ENCODE measurements at regions not wholly inside any gene's neighbourhood (a gene's known extent, or its start where the extent isn't known, plus 50 kb on each side); places are given as distances from the start of the nearest gene placed in this dataset.
"Not testable (repeated sequence)": the region's sequence is repeated elsewhere in the genome, so short reads cannot be mapped to it uniquely, and the experiment has no call there.

GRCh38 chr21:9679029-9679428 is 842.4 kb upstream of the TPTE start:
- DNase-seq (ENCODE audit: extremely low spot score); POLR2A ChIA-PET; CTCF ChIA-PET: not testable (repeated sequence)

- DNase-seq (ENCODE audit: extremely low spot score); POLR2A ChIA-PET; CTCF ChIA-PET: not testable (repeated sequence)
Measured at GRCh38 chr21:9688945-9689344, 832.4 kb upstream of the TPTE start.

GRCh38 chr21:9690981-9691380 is 830.4 kb upstream of the TPTE start:
- POLR2A ChIA-PET; DNase-seq (ENCODE audit: extremely low spot score); CTCF ChIA-PET: not testable (repeated sequence)

DNA sequence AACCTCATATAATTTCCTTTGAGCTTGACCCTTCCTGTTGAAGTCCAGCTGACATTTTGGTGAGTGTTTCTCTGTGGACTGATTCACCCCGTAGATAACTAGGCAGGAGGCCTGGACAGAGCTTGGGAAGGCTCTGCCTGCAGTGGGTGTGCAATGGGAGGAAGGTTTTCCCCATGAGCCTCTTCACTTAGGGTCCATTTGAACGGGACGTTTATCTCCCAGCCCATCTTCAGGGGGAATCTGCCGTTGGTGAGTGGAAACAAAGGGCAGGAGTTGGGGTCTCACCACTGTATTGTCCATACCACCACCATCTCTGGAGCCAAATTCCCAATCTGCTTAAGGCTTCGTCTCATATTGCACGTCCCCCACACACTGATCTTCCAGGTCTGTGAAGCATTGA is 825.6 kb upstream of the TPTE start:
- POLR2A ChIA-PET; CTCF ChIA-PET; DNase-seq (ENCODE audit: extremely low spot score): not testable (repeated sequence)

DNA sequence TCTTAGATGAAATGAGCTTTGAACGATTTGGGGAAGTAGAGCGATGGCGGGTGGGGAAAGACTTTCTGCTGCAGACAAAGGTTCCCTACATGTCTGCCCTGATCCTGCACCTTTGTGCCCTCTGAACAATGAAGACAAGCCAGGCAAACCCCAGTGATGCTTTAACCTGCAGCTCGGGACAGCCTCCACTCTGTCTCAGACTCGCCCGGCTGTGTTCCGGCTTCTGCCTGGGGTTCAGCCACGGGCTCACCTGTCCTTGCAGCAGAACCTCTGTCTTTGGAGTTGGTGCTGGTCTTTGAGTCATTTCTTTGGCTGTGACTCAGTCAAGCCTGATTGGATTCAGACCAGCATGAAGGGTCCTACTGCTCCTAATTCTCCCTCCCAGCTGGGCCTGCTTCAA is 823.6 kb upstream of the TPTE start:
- DNase-seq (ENCODE audit: extremely low spot score); POLR2A ChIA-PET; CTCF ChIA-PET: not testable (repeated sequence)

- POLR2A ChIA-PET: not testable (repeated sequence)
Measured at GRCh38 chr21:9705016-9705415, 816.4 kb upstream of the TPTE start.

DNA sequence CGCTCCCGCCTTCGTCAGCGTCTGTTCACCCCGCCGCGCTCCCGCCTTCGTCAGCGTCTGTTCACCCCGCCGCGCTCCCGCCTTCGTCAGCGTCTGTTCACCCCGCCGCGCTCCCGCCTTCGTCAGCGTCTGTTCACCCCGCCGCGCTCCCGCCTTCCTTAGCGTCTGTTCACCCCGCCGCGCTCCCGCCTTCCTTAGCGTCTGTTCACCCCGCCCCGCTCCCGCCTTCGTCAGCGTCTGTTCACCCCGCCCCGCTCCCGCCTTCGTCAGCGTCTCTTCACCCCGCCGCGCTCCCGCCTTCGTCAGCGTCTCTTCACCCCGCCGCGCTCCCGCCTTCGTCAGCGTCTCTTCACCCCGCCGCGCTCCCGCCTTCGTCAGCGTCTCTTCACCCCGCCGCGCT is 815.9 kb upstream of the TPTE start:
- CTCF ChIA-PET; DNase-seq (ENCODE audit: extremely low spot score); POLR2A ChIA-PET: not testable (repeated sequence)

More at GRCh38 chr21:9705016-9705415, 816.4 kb upstream of the TPTE start:
- DNase-seq (ENCODE audit: extremely low spot score); CTCF ChIA-PET: not testable (repeated sequence)

DNA sequence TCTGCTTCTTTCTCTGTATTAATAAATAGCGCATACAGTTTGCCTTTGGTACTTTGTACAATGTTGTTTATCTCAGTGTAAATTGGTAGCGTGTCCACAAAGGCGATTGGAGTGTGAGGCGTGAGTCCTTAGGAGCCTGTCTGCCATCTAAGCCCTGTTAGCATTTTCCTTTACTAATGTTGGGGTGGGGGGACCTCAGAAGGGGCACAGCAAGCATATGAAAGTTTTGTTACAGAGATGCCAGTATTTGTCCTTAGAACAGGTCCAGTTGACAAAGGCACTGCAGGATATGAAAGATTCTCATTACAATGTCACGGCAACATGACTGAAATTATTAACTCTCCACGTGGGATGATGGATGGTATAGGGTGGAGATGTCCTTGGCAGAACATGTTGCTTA is 796.8 kb upstream of the TPTE start:
- DNase-seq (ENCODE audit: extremely low spot score); CTCF ChIA-PET; POLR2A ChIA-PET: not testable (repeated sequence)

DNA sequence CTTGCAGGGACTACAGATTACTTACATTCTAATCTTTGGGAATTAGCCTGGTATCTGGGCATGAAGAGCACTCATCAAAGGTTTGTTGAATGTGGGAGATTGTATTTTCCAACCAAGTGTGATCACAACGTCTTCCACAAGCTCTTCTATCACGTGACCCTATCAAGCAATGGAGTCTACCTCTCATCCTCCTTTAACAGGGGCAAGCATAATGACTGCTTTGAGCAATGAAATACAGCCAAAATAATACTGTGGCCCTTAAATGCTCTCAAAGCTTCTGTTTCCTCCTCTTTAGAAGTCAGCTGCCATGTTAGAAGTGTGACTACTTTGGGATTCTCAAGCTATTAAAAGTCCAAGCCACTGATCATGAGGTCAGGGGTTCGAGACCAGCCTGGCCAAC is 794.2 kb upstream of the TPTE start:
- CTCF ChIA-PET; POLR2A ChIA-PET; DNase-seq (ENCODE audit: extremely low spot score): not testable (repeated sequence)

- CTCF ChIA-PET; POLR2A ChIA-PET; DNase-seq (ENCODE audit: extremely low spot score): not testable (repeated sequence)
Measured at GRCh38 chr21:9728219-9728992, 793.0 kb upstream of the TPTE start.

- ChIA-PET POLR2A (no interaction called here), CTCF (no interaction called here)
- no peak for DNase-seq (ENCODE audit: extremely low spot score)
- no peak for TF ChIP-seq CTCF (IDR thresholded peaks at IDR 0.05; ENCODE audit: control extremely low read depth, extremely low read depth, low read depth, missing control alignments)
Measured at GRCh38 chr21:9730866-9731265, 790.5 kb upstream of the TPTE start.

DNA sequence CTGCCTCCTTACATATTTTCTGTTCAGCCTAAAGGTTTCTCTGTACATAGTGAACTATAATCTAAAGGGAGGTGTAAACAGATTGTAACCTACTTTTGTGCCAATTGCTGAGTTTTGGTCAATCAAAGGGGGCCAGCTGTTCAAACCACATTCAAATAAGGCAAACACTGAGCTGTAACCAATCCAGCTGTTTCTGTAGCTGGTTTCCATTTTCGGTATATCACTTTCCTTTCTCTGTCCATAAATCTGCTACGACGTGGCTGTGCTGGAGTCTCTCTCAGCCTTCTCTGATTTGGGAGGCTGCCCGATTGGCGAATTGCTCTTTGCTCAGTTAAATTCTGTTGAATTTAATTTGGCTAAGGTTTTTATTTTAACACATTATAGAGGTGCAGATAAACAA is 790.1 kb upstream of the TPTE start:
- DNase-seq (ENCODE audit: extremely low spot score); POLR2A ChIA-PET; CTCF ChIA-PET: not testable (repeated sequence)

GRCh38 chr21:9732605-9733004 is 788.8 kb upstream of the TPTE start:
- POLR2A ChIA-PET; CTCF ChIA-PET; DNase-seq (ENCODE audit: extremely low spot score): not testable (repeated sequence)

DNA sequence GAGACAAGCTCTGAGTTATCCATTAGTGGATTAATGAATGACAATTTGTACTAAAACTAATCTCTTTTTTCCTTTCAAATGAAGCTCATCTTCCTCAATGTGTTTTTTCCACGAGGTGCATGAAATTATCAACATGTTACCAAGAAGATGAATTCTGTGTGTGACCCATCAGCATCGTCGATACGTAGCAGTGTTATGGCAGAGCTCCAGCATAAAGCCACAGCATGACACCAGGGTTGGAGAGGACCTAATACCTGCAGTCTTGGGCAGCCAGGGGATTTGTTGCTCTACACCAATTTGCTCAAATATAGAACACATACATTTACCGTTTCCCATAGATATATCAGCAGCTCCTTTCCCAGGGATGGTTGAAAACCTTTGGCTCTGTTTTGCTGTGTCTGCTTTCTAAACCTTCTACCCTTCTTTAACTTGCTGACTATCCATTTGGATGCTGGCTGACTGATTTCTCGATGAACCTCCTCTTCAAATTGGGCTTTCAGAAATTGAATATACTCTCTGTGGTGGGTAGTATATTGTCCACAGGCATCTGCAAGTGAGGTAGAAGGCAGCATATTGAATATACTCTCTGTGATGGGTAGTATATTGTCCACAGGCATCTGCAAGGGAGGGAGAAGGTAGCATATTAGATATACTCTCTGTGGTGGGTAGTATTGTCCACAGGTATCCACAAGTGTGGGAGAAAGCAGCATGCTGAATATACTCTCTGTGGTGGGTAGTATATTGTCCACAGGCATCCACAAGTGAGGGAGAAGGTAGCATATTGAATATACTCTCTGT is 787.4 kb upstream of the TPTE start:
- CTCF ChIA-PET; POLR2A ChIA-PET; DNase-seq (ENCODE audit: extremely low spot score): not testable (repeated sequence)

All from GM10248 (cell line).